ENCODE measurements at regions not wholly inside any gene's neighbourhood (a gene's known extent, or its start where the extent isn't known, plus 50 kb on each side); places are given as distances from the start of the nearest gene placed in this dataset.

- TF ChIP-seq CTCF (IDR thresholded peaks at IDR 0.05) = no peak
- no peak for TF ChIP-seq POLR2A (IDR thresholded peaks at IDR 0.05)
Measured at GRCh38 chr5:123753937-123754891, 242.2 kb downstream of the CSNK1G3 start.

Measured in uterus (tissue), 2 donors.